ENCODE measurements at regions not wholly inside any gene's neighbourhood (a gene's known extent, or its start where the extent isn't known, plus 50 kb on each side); places are given as distances from the start of the nearest gene placed in this dataset.

GRCh38 chr6:86685230-86685797 lies 252.0 kb upstream of the HTR1E start:
- no peak for TF ChIP-seq CTCF (conservative IDR thresholded peaks at IDR 0.05)
- Histone ChIP-seq H3K14ac (ENCODE audit: insufficient read depth, low read length) (no peak overlapping the region), H3T11ph (ENCODE audit: low read length) (no peak overlapping the region), H3K4me1 (ENCODE audit: insufficient read depth, low read length) (no peaks in the 10 kb centered on the region), H2AFZ (ENCODE audit: low read length) (no peak overlapping the region), H3K56ac (ENCODE audit: insufficient read length, low read depth, low read length) (no peak overlapping the region), H4K5ac (ENCODE audit: insufficient read length, low read depth, low read length) (no peak overlapping the region), H3K79me1 (ENCODE audit: insufficient read depth, low read depth, low read length, poor library complexity, severe bottlenecking) (no peaks in the 10 kb centered on the region), H3K27me3 (ENCODE audit: insufficient read depth, low read length) (no peaks in the 10 kb centered on the region), H3K27ac (ENCODE audit: insufficient read length, low read depth, low read length) (no peak overlapping the region), H2AK5ac (ENCODE audit: insufficient read length, low read length) (no peak overlapping the region), H4K91ac (ENCODE audit: insufficient read length, low read depth, low read length) (no peak overlapping the region), H3K23ac (ENCODE audit: insufficient read length, low read depth, low read length) (no peak overlapping the region), H4K8ac (replicated peaks; ENCODE audit: insufficient read length, low read depth, low read length) (no peak overlapping the region), H3K4ac (ENCODE audit: low read depth, low read length) (no peak overlapping the region), H3K23me2 (ENCODE audit: insufficient read length, low read depth, low read length, poor library complexity, severe bottlenecking) (no peaks in the 10 kb centered on the region), H3K79me2 (ENCODE audit: insufficient read depth, low read length) (no peaks in the 10 kb centered on the region), H3K4me2 (ENCODE audit: insufficient read depth, insufficient read length, low read length) (no peak overlapping the region), H2BK5ac (ENCODE audit: insufficient read length, low read length) (no peak overlapping the region), H4K20me1 (ENCODE audit: control insufficient read depth, insufficient read depth, insufficient read length) (no peaks in the 10 kb centered on the region), H3K9ac (ENCODE audit: extremely low read depth, insufficient read length, low read length) (no peak overlapping the region), H3K18ac (ENCODE audit: insufficient read length, low read depth, low read length) (no peak overlapping the region), H2BK20ac (ENCODE audit: low read depth, low read length, poor library complexity, severe bottlenecking) (no peak overlapping the region), H2BK12ac (ENCODE audit: insufficient read length, low read depth, low read length) (no peak overlapping the region), H3K9me3 (ENCODE audit: control insufficient read depth, low read depth, low read length) (no peaks in the 10 kb centered on the region), H2BK15ac (ENCODE audit: low read depth, low read length) (no peak overlapping the region), H2BK120ac (ENCODE audit: low read depth, low read length, poor library complexity, severe bottlenecking) (no peak overlapping the region)
- DNase-seq: no peak
- H3K27ac Mint-ChIP-seq: no peak overlapping the region
- no CpG with 5 or more reads among the region's 3 CpGs for WGBS (ENCODE audit: extremely low coverage, insufficient read length, low lambda C conversion rate)
- H3K9me3 Mint-ChIP-seq: peaks cover 6 to 8% of the 10 kb centered on the region in 2 experiments; a peak in 3 of 5 replicates
- no peaks in the 10 kb centered on the region for H3K27me3 Mint-ChIP-seq (ENCODE audit: low read depth)
- H3K4me1 Mint-ChIP-seq: peaks cover 0 to 7% of the 10 kb centered on the region in 2 experiments; a peak in 2 of 4 replicates
- no peak overlapping the region for H3K4me3 Mint-ChIP-seq
- H3K36me3 Mint-ChIP-seq (ENCODE audit: insufficient read depth in 1 of 3, low read depth in 3 of 3): no peaks in the 10 kb centered on the region; a peak in 3 of 7 replicates
